COLO829 (cell line): ENCODE measurements at regions not wholly inside any gene's neighbourhood (a gene's known extent, or its start where the extent isn't known, plus 50 kb on each side); places are given as distances from the start of the nearest gene placed in this dataset.
A peak's percentile ranks its signal among the peaks of the same experiment; 100 is the strongest.

Source experiments
- DNase-seq: peaks from one replicate; pipeline ENCODE4 v3.0.0; 2012; ENCODE audit warnings: low spot score

- no peak for DNase-seq
Observed at GRCh38 chr5:116681334-116682013, 106.9 kb upstream of the SEMA6A start.

GRCh38 chr5:116675626-116675910, 100.9 kb upstream of the SEMA6A start:
- peak; percentile 36 for DNase-seq

- DNase-seq = peak; percentile 35
Observed at GRCh38 chr5:116674881-116675625, 100.4 kb upstream of the SEMA6A start.

GRCh38 chr5:116673453-116673852, 98.8 kb upstream of the SEMA6A start:
- no peak for DNase-seq

- no peak for DNase-seq
Observed at GRCh38 chr5:116672203-116672602, 97.6 kb upstream of the SEMA6A start.

- peak; percentile 53 for DNase-seq
Observed at GRCh38 chr5:116671211-116671736, 96.7 kb upstream of the SEMA6A start.

- DNase-seq = peak; percentile 32
Observed at GRCh38 chr5:116669261-116670031, 94.8 kb upstream of the SEMA6A start.

- no peak for DNase-seq
Observed at GRCh38 chr5:116668390-116668789, 93.8 kb upstream of the SEMA6A start.

GRCh38 chr5:116666901-116667300, 92.3 kb upstream of the SEMA6A start:
- DNase-seq = no peak

GRCh38 chr5:116664988-116665387, 90.4 kb upstream of the SEMA6A start:
- no peak for DNase-seq

- no peak for DNase-seq
Observed at GRCh38 chr5:116663081-116663480, 88.5 kb upstream of the SEMA6A start.

GRCh38 chr5:116661419-116661818, 86.8 kb upstream of the SEMA6A start:
- DNase-seq = no peak

- DNase-seq = no peak
Observed at GRCh38 chr5:116660929-116661328, 86.3 kb upstream of the SEMA6A start.

GRCh38 chr5:116658830-116659229, 84.2 kb upstream of the SEMA6A start:
- no peak for DNase-seq

- DNase-seq = no peak
Observed at GRCh38 chr5:116658141-116658540, 83.5 kb upstream of the SEMA6A start.

GRCh38 chr5:116655431-116655830, 80.8 kb upstream of the SEMA6A start:
- no peak for DNase-seq

- DNase-seq = no peak
Observed at GRCh38 chr5:116654925-116655324, 80.3 kb upstream of the SEMA6A start.

- DNase-seq = no peak
Observed at GRCh38 chr5:116652903-116653302, 78.3 kb upstream of the SEMA6A start.

- DNase-seq = peak; percentile 71
Observed at GRCh38 chr5:116652196-116652729, 77.6 kb upstream of the SEMA6A start.

GRCh38 chr5:116651653-116652052, 77.0 kb upstream of the SEMA6A start:
- DNase-seq = no peak

- DNase-seq = no peak
Observed at GRCh38 chr5:116650964-116651363, 76.3 kb upstream of the SEMA6A start.

- no peak for DNase-seq
Observed at GRCh38 chr5:116650544-116650943, 75.9 kb upstream of the SEMA6A start.
